ENCODE measurements at regions not wholly inside any gene's neighbourhood (a gene's known extent, or its start where the extent isn't known, plus 50 kb on each side); places are given as distances from the start of the nearest gene placed in this dataset.
"Not testable (repeated sequence)": the region's sequence is repeated elsewhere in the genome, so short reads cannot be mapped to it uniquely, and the experiment has no call there.

DNA sequence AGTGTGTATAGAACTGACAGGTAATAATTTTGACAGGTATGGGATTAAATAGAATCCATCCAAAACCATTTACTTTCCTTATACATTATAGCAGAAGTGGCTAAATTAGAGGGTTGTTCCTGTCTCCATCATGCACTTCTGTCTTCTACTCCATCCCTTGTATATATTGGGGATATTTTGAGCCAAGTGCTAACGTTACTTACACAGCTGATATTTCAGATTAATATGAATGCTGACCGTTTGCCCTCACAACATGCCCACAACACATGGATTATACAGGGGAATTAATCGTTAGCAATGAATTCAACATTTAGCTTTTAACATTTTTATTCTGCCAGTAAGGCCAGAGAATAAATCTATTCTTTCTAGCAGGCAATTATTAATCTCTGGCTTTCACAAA lies 1125.0 kb upstream of the FAM98A start:
- Histone ChIP-seq H3K27ac (ENCODE audit: insufficient read depth in 1 of 2, low read depth in 1 of 2, low read length in 2 of 2, poor library complexity in 1 of 2, severe bottlenecking in 2 of 2) (no peak overlapping the region), H3K4me3 (ENCODE audit: control insufficient read depth in 1 of 7, extremely low read depth in 1 of 7, insufficient read depth in 4 of 7, low read depth in 2 of 7, low read length in 6 of 7) (no peak overlapping the region), H3K36me3 (ENCODE audit: control insufficient read depth in 4 of 4, insufficient read depth in 4 of 4, low read length in 3 of 4) (no peaks in the 10 kb centered on the region), H3K9me3 (ENCODE audit: control extremely low read depth in 1 of 5, control insufficient read depth in 4 of 5, insufficient read depth in 2 of 5, low read depth in 1 of 5, low read length in 4 of 5) (no peaks in the 10 kb centered on the region), H3K27me3 (replicated peaks in 2 of 5; ENCODE audit: control insufficient read depth in 4 of 5, insufficient read depth in 5 of 5, low read length in 4 of 5) (no peaks in the 10 kb centered on the region), H3K4me1 (ENCODE audit: control extremely low read depth in 1 of 4, control insufficient read depth in 4 of 4, insufficient read depth in 4 of 4, low read length in 3 of 4) (no peaks in the 10 kb centered on the region)
- 72% methylated on average over 2 of the region's 3 CpGs for WGBS (ENCODE audit: insufficient coverage)
- DNase-seq: no peak
- CTCF ChIA-PET: interaction anchor here (0.8 kb wide), 1 partner anchor 15 kb away, joined by 3 read pairs; no protein-coding TSS in a partner anchor
- POLR2A ChIA-PET: no interaction called here

GRCh38 chr2:34723683-34724082 lies 1124.6 kb upstream of the FAM98A start:
- H3K36me3 ChIP-seq (ENCODE audit: control insufficient read depth in 4 of 4, insufficient read depth in 4 of 4, low read length in 3 of 4): no peaks in the 10 kb centered on the region
- ChIA-PET POLR2A (no interaction called here), CTCF (no interaction called here)
- H3K4me1 ChIP-seq (ENCODE audit: control extremely low read depth in 1 of 4, control insufficient read depth in 4 of 4, insufficient read depth in 4 of 4, low read length in 3 of 4): no peaks in the 10 kb centered on the region
- H3K4me3 ChIP-seq (ENCODE audit: control insufficient read depth in 1 of 7, extremely low read depth in 1 of 7, insufficient read depth in 4 of 7, low read depth in 2 of 7, low read length in 6 of 7): no peak overlapping the region
- DNase-seq: no peak
- no CpG with 5 or more reads among the region's 1 CpG for WGBS (ENCODE audit: insufficient coverage)
- H3K27me3 ChIP-seq (replicated peaks in 2 of 5; ENCODE audit: control insufficient read depth in 4 of 5, insufficient read depth in 5 of 5, low read length in 4 of 5): no peaks in the 10 kb centered on the region
- H3K27ac ChIP-seq (ENCODE audit: insufficient read depth in 1 of 2, low read depth in 1 of 2, low read length in 2 of 2, poor library complexity in 1 of 2, severe bottlenecking in 2 of 2): no peak overlapping the region
- H3K9me3 ChIP-seq (ENCODE audit: control extremely low read depth in 1 of 5, control insufficient read depth in 4 of 5, insufficient read depth in 2 of 5, low read depth in 1 of 5, low read length in 4 of 5): no peaks in the 10 kb centered on the region

GRCh38 chr2:34719206-34719605 lies 1120.1 kb upstream of the FAM98A start:
- POLR2A ChIA-PET: no interaction called here
- DNase-seq: no peak
- H3K4me1 ChIP-seq (ENCODE audit: control extremely low read depth in 1 of 4, control insufficient read depth in 4 of 4, insufficient read depth in 4 of 4, low read length in 3 of 4): no peaks in the 10 kb centered on the region
- H3K36me3 ChIP-seq (ENCODE audit: control insufficient read depth in 4 of 4, insufficient read depth in 4 of 4, low read length in 3 of 4): no peaks in the 10 kb centered on the region
- no peak overlapping the region for H3K27ac ChIP-seq (ENCODE audit: insufficient read depth in 1 of 2, low read depth in 1 of 2, low read length in 2 of 2, poor library complexity in 1 of 2, severe bottlenecking in 2 of 2)
- no peaks in the 10 kb centered on the region for H3K27me3 ChIP-seq (replicated peaks in 2 of 5; ENCODE audit: control insufficient read depth in 4 of 5, insufficient read depth in 5 of 5, low read length in 4 of 5)
- H3K9me3 ChIP-seq (ENCODE audit: control extremely low read depth in 1 of 5, control insufficient read depth in 4 of 5, insufficient read depth in 2 of 5, low read depth in 1 of 5, low read length in 4 of 5): no peaks in the 10 kb centered on the region
- WGBS (ENCODE audit: insufficient coverage): 95% methylated on average over 5 of the region's 7 CpGs
- CTCF ChIA-PET: no interaction called here
- H3K4me3 ChIP-seq (ENCODE audit: control insufficient read depth in 1 of 7, extremely low read depth in 1 of 7, insufficient read depth in 4 of 7, low read depth in 2 of 7, low read length in 6 of 7): no peak overlapping the region

GRCh38 chr2:34705551-34706247 lies 1106.6 kb upstream of the FAM98A start:
- CTCF ChIA-PET: no interaction called here
- no peak for DNase-seq
- Histone ChIP-seq H3K4me3 (ENCODE audit: control insufficient read depth in 1 of 7, extremely low read depth in 1 of 7, insufficient read depth in 4 of 7, low read depth in 2 of 7, low read length in 6 of 7) (no peak overlapping the region), H3K4me1 (ENCODE audit: control extremely low read depth in 1 of 4, control insufficient read depth in 4 of 4, insufficient read depth in 4 of 4, low read length in 3 of 4) (no peaks in the 10 kb centered on the region), H3K36me3 (ENCODE audit: control insufficient read depth in 4 of 4, insufficient read depth in 4 of 4, low read length in 3 of 4) (no peaks in the 10 kb centered on the region), H3K9me3 (ENCODE audit: control extremely low read depth in 1 of 5, control insufficient read depth in 4 of 5, insufficient read depth in 2 of 5, low read depth in 1 of 5, low read length in 4 of 5) (no peaks in the 10 kb centered on the region), H3K27me3 (replicated peaks in 2 of 5; ENCODE audit: control insufficient read depth in 4 of 5, insufficient read depth in 5 of 5, low read length in 4 of 5) (no peaks in the 10 kb centered on the region), H3K27ac (ENCODE audit: insufficient read depth in 1 of 2, low read depth in 1 of 2, low read length in 2 of 2, poor library complexity in 1 of 2, severe bottlenecking in 2 of 2) (no peak overlapping the region)
- POLR2A ChIA-PET: no interaction called here
- WGBS (ENCODE audit: insufficient coverage): 89% methylated on average over 4 of the region's 6 CpGs

GRCh38 chr2:34703292-34703691 lies 1104.2 kb upstream of the FAM98A start:
- no peak for DNase-seq
- no peaks in the 10 kb centered on the region for H3K4me1 ChIP-seq (ENCODE audit: control extremely low read depth in 1 of 4, control insufficient read depth in 4 of 4, insufficient read depth in 4 of 4, low read length in 3 of 4)
- H3K27me3 ChIP-seq (replicated peaks in 2 of 5; ENCODE audit: control insufficient read depth in 4 of 5, insufficient read depth in 5 of 5, low read length in 4 of 5): no peaks in the 10 kb centered on the region
- no peaks in the 10 kb centered on the region for H3K9me3 ChIP-seq (ENCODE audit: control extremely low read depth in 1 of 5, control insufficient read depth in 4 of 5, insufficient read depth in 2 of 5, low read depth in 1 of 5, low read length in 4 of 5)
- WGBS (ENCODE audit: insufficient coverage): no CpG with 5 or more reads among the region's 2 CpGs
- H3K36me3 ChIP-seq (ENCODE audit: control insufficient read depth in 4 of 4, insufficient read depth in 4 of 4, low read length in 3 of 4): no peaks in the 10 kb centered on the region
- CTCF ChIA-PET: no interaction called here
- H3K27ac ChIP-seq (ENCODE audit: insufficient read depth in 1 of 2, low read depth in 1 of 2, low read length in 2 of 2, poor library complexity in 1 of 2, severe bottlenecking in 2 of 2): no peak overlapping the region
- H3K4me3 ChIP-seq (ENCODE audit: control insufficient read depth in 1 of 7, extremely low read depth in 1 of 7, insufficient read depth in 4 of 7, low read depth in 2 of 7, low read length in 6 of 7): no peak overlapping the region
- POLR2A ChIA-PET: no interaction called here

DNA sequence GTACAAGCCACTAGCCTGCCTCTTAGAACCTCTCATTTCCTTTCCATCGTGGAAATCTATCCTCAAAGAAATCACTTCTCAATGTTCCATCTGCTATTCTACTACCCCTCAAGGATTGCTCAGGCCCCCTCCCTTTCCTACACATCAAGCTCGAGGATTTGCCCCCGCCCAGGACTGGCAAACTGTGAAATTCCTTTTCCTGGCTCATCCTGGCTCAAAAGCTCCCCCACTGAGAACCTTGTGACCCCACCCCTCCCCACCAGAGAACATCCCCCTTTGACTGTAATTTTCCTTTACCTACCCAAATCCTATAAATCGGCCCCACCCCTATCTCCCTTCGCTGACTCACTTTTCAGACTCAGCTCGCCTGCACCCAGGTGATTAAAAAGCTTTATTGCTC lies 1103.3 kb upstream of the FAM98A start:
- CTCF ChIA-PET; POLR2A ChIA-PET; H3K27ac ChIP-seq (ENCODE audit: insufficient read depth in 1 of 2, low read depth in 1 of 2, low read length in 2 of 2, poor library complexity in 1 of 2, severe bottlenecking in 2 of 2); H3K9me3 ChIP-seq (ENCODE audit: control extremely low read depth in 1 of 5, control insufficient read depth in 4 of 5, insufficient read depth in 2 of 5, low read depth in 1 of 5, low read length in 4 of 5); DNase-seq; H3K27me3 ChIP-seq (replicated peaks in 2 of 5; ENCODE audit: control insufficient read depth in 4 of 5, insufficient read depth in 5 of 5, low read length in 4 of 5); H3K4me3 ChIP-seq (ENCODE audit: control insufficient read depth in 1 of 7, extremely low read depth in 1 of 7, insufficient read depth in 4 of 7, low read depth in 2 of 7, low read length in 6 of 7); H3K4me1 ChIP-seq (ENCODE audit: control extremely low read depth in 1 of 4, control insufficient read depth in 4 of 4, insufficient read depth in 4 of 4, low read length in 3 of 4); H3K36me3 ChIP-seq (ENCODE audit: control insufficient read depth in 4 of 4, insufficient read depth in 4 of 4, low read length in 3 of 4): not testable (repeated sequence)
- 96% methylated on average over 4 of the region's 6 CpGs for WGBS (ENCODE audit: insufficient coverage)

GRCh38 chr2:34677591-34677990 lies 1078.5 kb upstream of the FAM98A start:
- CTCF ChIA-PET: not testable (repeated sequence)

More at GRCh38 chr2:34677591-34677990, 1078.5 kb upstream of the FAM98A start:
- H3K27ac ChIP-seq (ENCODE audit: insufficient read depth in 1 of 2, low read depth in 1 of 2, low read length in 2 of 2, poor library complexity in 1 of 2, severe bottlenecking in 2 of 2); DNase-seq; H3K9me3 ChIP-seq (ENCODE audit: control extremely low read depth in 1 of 5, control insufficient read depth in 4 of 5, insufficient read depth in 2 of 5, low read depth in 1 of 5, low read length in 4 of 5); H3K4me1 ChIP-seq (ENCODE audit: control extremely low read depth in 1 of 4, control insufficient read depth in 4 of 4, insufficient read depth in 4 of 4, low read length in 3 of 4); POLR2A ChIA-PET; H3K36me3 ChIP-seq (ENCODE audit: control insufficient read depth in 4 of 4, insufficient read depth in 4 of 4, low read length in 3 of 4); H3K4me3 ChIP-seq (ENCODE audit: control insufficient read depth in 1 of 7, extremely low read depth in 1 of 7, insufficient read depth in 4 of 7, low read depth in 2 of 7, low read length in 6 of 7); H3K27me3 ChIP-seq (replicated peaks in 2 of 5; ENCODE audit: control insufficient read depth in 4 of 5, insufficient read depth in 5 of 5, low read length in 4 of 5): not testable (repeated sequence)
- 93% methylated on average over 9 of the region's 12 CpGs for WGBS (ENCODE audit: insufficient coverage)

Data from common myeloid progenitor, CD34-positive (primary cell).